Cardiac muscle cell (in vitro differentiated cells and primary cell): ENCODE measurements at regions not wholly inside any gene's neighbourhood (a gene's known extent, or its start where the extent isn't known, plus 50 kb on each side); places are given as distances from the start of the nearest gene placed in this dataset.

Experiments used
- DNase-seq, 2 donors: peaks; one replicate each; pipeline versions ENCODE4 v3.0.0 to v3.0.0-alpha.2; 2010 to 2017; ENCODE audit warnings: low read depth in 1 of 2, low spot score in 1 of 2
- H3K27ac ChIP-seq: fragments of 200-600 bp; sonication (generic); 2 replicates; pipeline ENCODE4 v1.5.1; 2016
- H3K27me3 ChIP-seq: fragments of 200-600 bp; sonication (generic); 2 replicates; pipeline ENCODE4 v1.6.0; 2016; ENCODE audit warnings: control low read depth
- H3K36me3 ChIP-seq: fragments of 200-600 bp; sonication (generic); 2 replicates; pipeline ENCODE4 v1.5.1; 2016; ENCODE audit warnings: control low read depth
- H3K4me1 ChIP-seq: fragments of 200-600 bp; sonication (generic); 2 replicates; pipeline ENCODE4 v1.8.1; 2017; ENCODE audit warnings: low read depth, mild to moderate bottlenecking, mixed run types
- H3K4me3 ChIP-seq: fragments of 200-600 bp; sonication (generic); 2 replicates; pipeline ENCODE4 v1.5.1; 2016; ENCODE audit warnings: mild to moderate bottlenecking
- H3K9me3 ChIP-seq: fragments of 200-600 bp; sonication (generic); 2 replicates; pipeline ENCODE4 v1.5.1; 2017; ENCODE audit warnings: low read depth, mild to moderate bottlenecking, control low read depth
- TF ChIP-seq, protein P1 (sequence below): IDR thresholded peaks from 2 replicates; pipeline ENCODE4 v1.5.1; 2012; ENCODE audit warnings: low read depth, mild to moderate bottlenecking, low read length

DNA sequence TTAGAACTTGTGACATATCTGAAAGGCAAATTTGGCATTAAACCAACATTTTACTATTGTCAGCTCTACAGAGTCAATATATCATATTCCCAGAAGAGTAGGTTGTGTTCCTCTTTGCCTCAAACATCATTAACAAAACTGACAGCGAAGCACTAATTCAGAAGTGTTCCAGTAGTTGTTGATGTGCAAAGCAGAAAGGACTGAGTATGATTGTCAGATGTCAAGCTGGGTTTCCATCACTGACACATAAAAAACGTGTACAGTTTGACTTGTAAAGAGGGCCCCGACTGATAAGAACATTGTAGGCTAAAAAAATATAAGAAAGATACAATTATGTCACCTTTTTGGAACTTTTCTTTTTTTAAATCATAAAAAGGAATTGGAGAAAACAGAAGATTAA, 101.5 kb upstream of the ZNF608 start:
- no peaks in the 10 kb centered on the region for H3K27me3 ChIP-seq
- no peak overlapping the region for H3K4me3 ChIP-seq
- no peaks in the 10 kb centered on the region for H3K9me3 ChIP-seq
- H3K36me3 ChIP-seq: no peaks in the 10 kb centered on the region
- no peak for DNase-seq
- no peak overlapping the region for H3K27ac ChIP-seq
- H3K4me1 ChIP-seq: peaks cover 4% of the 10 kb centered on the region
- TF ChIP-seq, protein P1, sequence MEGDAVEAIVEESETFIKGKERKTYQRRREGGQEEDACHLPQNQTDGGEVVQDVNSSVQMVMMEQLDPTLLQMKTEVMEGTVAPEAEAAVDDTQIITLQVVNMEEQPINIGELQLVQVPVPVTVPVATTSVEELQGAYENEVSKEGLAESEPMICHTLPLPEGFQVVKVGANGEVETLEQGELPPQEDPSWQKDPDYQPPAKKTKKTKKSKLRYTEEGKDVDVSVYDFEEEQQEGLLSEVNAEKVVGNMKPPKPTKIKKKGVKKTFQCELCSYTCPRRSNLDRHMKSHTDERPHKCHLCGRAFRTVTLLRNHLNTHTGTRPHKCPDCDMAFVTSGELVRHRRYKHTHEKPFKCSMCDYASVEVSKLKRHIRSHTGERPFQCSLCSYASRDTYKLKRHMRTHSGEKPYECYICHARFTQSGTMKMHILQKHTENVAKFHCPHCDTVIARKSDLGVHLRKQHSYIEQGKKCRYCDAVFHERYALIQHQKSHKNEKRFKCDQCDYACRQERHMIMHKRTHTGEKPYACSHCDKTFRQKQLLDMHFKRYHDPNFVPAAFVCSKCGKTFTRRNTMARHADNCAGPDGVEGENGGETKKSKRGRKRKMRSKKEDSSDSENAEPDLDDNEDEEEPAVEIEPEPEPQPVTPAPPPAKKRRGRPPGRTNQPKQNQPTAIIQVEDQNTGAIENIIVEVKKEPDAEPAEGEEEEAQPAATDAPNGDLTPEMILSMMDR: no peak

DNA sequence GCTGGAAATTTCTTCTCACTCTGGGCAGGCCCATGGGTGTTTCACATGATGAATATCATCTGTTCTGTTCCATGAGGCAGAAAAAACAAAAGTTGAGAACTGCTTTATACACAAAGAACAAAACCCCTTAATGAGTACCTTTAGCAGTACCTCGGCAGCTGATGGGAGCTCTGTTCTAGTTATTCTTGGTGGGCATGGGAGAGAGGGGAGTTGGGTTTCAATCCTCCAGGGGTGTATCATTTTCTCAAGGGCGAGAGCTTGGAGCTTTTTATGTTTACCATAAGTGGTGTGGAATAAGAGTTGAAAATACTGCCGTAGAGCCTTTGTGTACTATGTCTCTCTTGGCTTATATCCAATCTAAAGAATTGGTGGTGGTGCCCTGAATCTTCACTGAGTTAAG, 103.3 kb upstream of the ZNF608 start:
- peaks cover 4% of the 10 kb centered on the region for H3K4me1 ChIP-seq

DNA sequence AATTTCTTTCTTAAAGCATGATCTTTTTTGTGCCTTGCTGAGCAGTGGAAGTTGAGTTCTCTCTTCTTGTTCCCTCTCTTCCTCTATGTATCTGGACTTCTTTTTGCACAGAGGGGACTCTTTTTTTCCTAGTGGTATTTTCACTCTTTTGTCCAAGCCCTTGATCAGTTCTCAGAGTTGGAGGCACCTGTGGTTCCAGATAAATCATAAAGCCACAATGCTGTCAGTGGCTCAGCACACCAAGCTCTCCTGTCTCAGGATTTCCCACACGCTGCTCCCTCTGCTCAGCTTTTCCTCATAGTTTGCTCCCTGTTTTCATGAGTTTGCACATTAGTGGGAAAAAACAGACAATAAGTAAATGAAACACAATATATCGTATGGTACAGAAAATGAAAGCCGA, 110.3 kb upstream of the ZNF608 start:
- H3K9me3 ChIP-seq: no peaks in the 10 kb centered on the region
- no peak overlapping the region for H3K27ac ChIP-seq
- no peak for DNase-seq
- no peaks in the 10 kb centered on the region for H3K36me3 ChIP-seq
- no peak overlapping the region for H3K4me3 ChIP-seq
- TF ChIP-seq, protein P1: no peak
- H3K27me3 ChIP-seq: no peaks in the 10 kb centered on the region
- no peaks in the 10 kb centered on the region for H3K4me1 ChIP-seq

More for the DNA sequence above, 103.3 kb upstream of the ZNF608 start:
- DNase-seq: no peak
- no peak overlapping the region for H3K4me3 ChIP-seq
- H3K36me3 ChIP-seq: no peaks in the 10 kb centered on the region
- H3K27ac ChIP-seq: no peak overlapping the region
- H3K27me3 ChIP-seq: no peaks in the 10 kb centered on the region
- no peaks in the 10 kb centered on the region for H3K9me3 ChIP-seq
- TF ChIP-seq, protein P1: no peak

DNA sequence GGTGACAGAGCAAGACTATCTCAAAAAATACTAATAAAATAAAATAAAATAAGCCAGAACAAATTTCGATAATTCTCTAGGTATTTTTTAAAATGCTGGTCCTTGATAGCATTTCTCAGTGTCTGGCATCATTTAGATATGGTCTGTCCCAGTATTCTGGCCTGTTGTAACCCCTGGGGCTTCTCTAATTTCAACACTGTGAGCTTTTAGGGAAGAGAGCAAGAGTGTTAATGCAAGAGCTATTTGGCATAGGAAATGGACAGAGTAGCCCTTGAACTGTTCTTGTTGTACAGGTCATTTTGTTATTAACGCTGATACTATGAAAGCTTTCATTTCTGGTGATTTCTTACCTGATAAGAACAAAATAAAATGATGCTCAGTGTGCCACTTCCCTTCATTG, 112.2 kb upstream of the ZNF608 start:
- TF ChIP-seq, protein P1: no peak
- H3K36me3 ChIP-seq: no peaks in the 10 kb centered on the region
- no peak overlapping the region for H3K4me3 ChIP-seq
- H3K9me3 ChIP-seq: no peaks in the 10 kb centered on the region
- H3K4me1 ChIP-seq: no peaks in the 10 kb centered on the region
- no peak overlapping the region for H3K27ac ChIP-seq
- no peaks in the 10 kb centered on the region for H3K27me3 ChIP-seq
- no peak for DNase-seq

DNA sequence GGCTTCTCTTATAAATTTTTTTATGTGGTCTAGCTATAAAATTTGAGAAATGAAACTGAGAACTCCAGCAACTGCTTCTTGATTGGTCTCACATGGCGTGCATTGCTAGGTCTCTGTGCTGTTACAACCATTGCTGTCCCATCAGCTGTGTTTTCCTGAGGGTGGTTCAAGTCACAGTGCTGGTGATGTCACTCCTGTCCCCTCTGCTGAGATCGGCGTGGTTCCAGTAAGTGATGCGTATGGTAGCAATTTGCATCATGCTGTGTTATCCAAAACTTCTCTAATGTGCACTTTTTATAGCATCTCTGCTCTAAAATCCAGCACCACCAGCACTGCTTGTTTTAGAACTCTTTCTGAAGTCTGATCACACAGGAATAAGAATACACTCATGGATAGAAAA, 112.6 kb upstream of the ZNF608 start:
- no peaks in the 10 kb centered on the region for H3K9me3 ChIP-seq
- no peaks in the 10 kb centered on the region for H3K4me1 ChIP-seq
- DNase-seq: no peak
- no peaks in the 10 kb centered on the region for H3K36me3 ChIP-seq
- H3K4me3 ChIP-seq: no peak overlapping the region
- H3K27ac ChIP-seq: no peak overlapping the region
- no peaks in the 10 kb centered on the region for H3K27me3 ChIP-seq
- TF ChIP-seq, protein P1: no peak
